ENCODE measurements at regions not wholly inside any gene's neighbourhood (a gene's known extent, or its start where the extent isn't known, plus 50 kb on each side); places are given as distances from the start of the nearest gene placed in this dataset.
"Not testable (repeated sequence)": the region's sequence is repeated elsewhere in the genome, so short reads cannot be mapped to it uniquely, and the experiment has no call there.

DNA sequence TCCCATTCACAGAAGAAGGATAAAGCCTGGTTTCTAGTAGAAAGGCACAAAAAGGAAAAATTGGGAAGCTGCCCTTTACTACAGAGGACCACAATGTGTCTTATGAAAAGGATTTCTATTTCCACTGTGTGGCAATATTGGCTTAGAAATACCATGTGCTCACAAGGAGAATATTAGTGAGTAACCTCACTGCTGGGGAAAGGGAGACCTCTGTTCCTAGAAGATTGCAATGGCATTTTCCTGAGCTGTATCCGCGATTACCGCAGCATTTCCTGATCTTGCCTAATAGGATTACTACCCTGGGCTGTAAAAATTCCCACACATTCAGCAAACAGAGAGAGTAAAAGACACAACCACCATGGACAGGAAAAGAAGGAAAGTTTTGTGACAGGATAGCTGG lies 308.8 kb upstream of the TECRL start:
- Histone ChIP-seq H3K9ac (ENCODE audit: low read length) (no peak overlapping the region), H3K36me3 (ENCODE audit: control insufficient read depth, low read depth, low read length) (no peaks in the 10 kb centered on the region), H3K4me3 (ENCODE audit: low read length) (no peak overlapping the region), H3K27ac (ENCODE audit: low read length) (no peak overlapping the region), H3K27me3 (ENCODE audit: control insufficient read depth, insufficient read depth, low read length) (no peaks in the 10 kb centered on the region), H3K9me3 (ENCODE audit: control insufficient read depth, low read depth, low read length) (peaks cover 3% of the 10 kb centered on the region), H3K4me1 (ENCODE audit: control insufficient read depth, low read depth, low read length) (no peaks in the 10 kb centered on the region)

DNA sequence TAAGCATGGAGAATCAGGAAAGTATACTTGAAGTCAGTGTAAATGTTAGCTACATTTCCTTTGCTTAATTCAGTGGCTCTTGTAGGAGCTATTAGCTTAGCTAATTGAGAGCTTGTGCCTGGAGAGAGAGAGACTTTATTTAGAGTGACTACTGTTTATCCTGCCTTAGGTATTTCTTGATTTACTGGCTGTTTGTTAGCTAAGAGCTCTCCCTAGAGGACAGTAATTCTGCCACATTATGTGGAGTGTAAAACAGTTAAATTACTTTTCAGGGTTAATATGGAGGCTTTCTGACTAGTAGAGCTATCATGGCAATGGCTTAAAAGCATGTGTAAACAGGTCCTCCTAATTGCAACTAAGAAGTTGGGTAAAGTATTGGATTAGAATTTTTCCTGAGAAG lies 306.5 kb upstream of the TECRL start:
- no peak overlapping the region for H3K9ac ChIP-seq (ENCODE audit: low read length)
- H3K36me3 ChIP-seq (ENCODE audit: control insufficient read depth, low read depth, low read length): no peaks in the 10 kb centered on the region
- no peak overlapping the region for H3K27ac ChIP-seq (ENCODE audit: low read length)
- peaks cover 4% of the 10 kb centered on the region for H3K4me1 ChIP-seq (ENCODE audit: control insufficient read depth, low read depth, low read length)
- peaks cover 3% of the 10 kb centered on the region for H3K9me3 ChIP-seq (ENCODE audit: control insufficient read depth, low read depth, low read length)
- H3K27me3 ChIP-seq (ENCODE audit: control insufficient read depth, insufficient read depth, low read length): no peaks in the 10 kb centered on the region
- H3K4me3 ChIP-seq (ENCODE audit: low read length): no peak overlapping the region

DNA sequence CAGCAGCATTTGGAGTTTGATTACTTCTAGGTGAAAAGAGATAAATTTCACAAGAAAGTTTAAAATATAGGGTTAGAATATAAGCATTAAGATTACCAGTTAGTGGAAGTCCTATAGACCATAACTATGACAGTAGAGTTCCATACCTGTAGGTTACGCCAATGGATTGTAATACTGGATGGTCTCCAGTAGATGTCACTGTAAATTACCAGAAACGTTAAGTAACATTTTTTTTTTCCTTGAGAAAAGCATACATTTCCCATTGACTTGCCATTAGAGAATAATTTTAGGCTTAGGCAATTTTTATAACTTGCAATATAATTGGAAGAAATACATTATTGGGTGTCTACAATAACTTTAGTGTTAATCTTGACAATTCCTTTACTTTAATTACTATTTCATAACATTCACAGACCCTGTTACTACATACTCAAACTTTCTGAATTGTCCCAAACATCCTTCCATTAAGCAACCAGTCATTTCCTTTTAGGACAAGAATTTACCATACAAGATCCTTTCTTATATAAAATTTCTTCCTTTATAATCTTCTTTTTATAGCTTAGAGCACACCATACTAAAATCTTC lies 304.1 kb upstream of the TECRL start:
- H3K27ac ChIP-seq (ENCODE audit: low read length): no peak overlapping the region
- H3K4me1 ChIP-seq (ENCODE audit: control insufficient read depth, low read depth, low read length): peaks cover 4% of the 10 kb centered on the region
- peaks cover 1% of the 10 kb centered on the region for H3K9me3 ChIP-seq (ENCODE audit: control insufficient read depth, low read depth, low read length)
- H3K4me3 ChIP-seq (ENCODE audit: low read length): no peak overlapping the region
- no peak overlapping the region for H3K9ac ChIP-seq (ENCODE audit: low read length)
- no peaks in the 10 kb centered on the region for H3K36me3 ChIP-seq (ENCODE audit: control insufficient read depth, low read depth, low read length)
- H3K27me3 ChIP-seq (ENCODE audit: control insufficient read depth, insufficient read depth, low read length): no peaks in the 10 kb centered on the region

- Histone ChIP-seq H3K4me1 (ENCODE audit: control insufficient read depth, low read depth, low read length) (peaks cover 4% of the 10 kb centered on the region), H3K4me3 (ENCODE audit: low read length) (no peak overlapping the region), H3K9ac (ENCODE audit: low read length) (no peak overlapping the region), H3K36me3 (ENCODE audit: control insufficient read depth, low read depth, low read length) (no peaks in the 10 kb centered on the region), H3K9me3 (ENCODE audit: control insufficient read depth, low read depth, low read length) (no peaks in the 10 kb centered on the region), H3K27me3 (ENCODE audit: control insufficient read depth, insufficient read depth, low read length) (no peaks in the 10 kb centered on the region), H3K27ac (ENCODE audit: low read length) (no peak overlapping the region)
Observed at GRCh38 chr4:64712590-64712989, 303.3 kb upstream of the TECRL start.

- Histone ChIP-seq H3K36me3 (ENCODE audit: control insufficient read depth, low read depth, low read length) (no peaks in the 10 kb centered on the region), H3K9me3 (ENCODE audit: control insufficient read depth, low read depth, low read length) (no peaks in the 10 kb centered on the region), H3K4me3 (ENCODE audit: low read length) (no peak overlapping the region), H3K4me1 (ENCODE audit: control insufficient read depth, low read depth, low read length) (no peaks in the 10 kb centered on the region), H3K27ac (ENCODE audit: low read length) (no peak overlapping the region), H3K9ac (ENCODE audit: low read length) (no peak overlapping the region), H3K27me3 (ENCODE audit: control insufficient read depth, insufficient read depth, low read length) (no peaks in the 10 kb centered on the region)
Observed at GRCh38 chr4:64705989-64706388, 296.7 kb upstream of the TECRL start.

- Histone ChIP-seq H3K27ac (ENCODE audit: low read length) (no peak overlapping the region), H3K27me3 (ENCODE audit: control insufficient read depth, insufficient read depth, low read length) (no peaks in the 10 kb centered on the region), H3K9ac (ENCODE audit: low read length) (no peak overlapping the region)
Observed at GRCh38 chr4:64698171-64698570, 288.9 kb upstream of the TECRL start.

GRCh38 chr4:64682946-64683345 lies 273.7 kb upstream of the TECRL start:
- no peaks in the 10 kb centered on the region for H3K36me3 ChIP-seq (ENCODE audit: control insufficient read depth, low read depth, low read length)
- no peak overlapping the region for H3K4me3 ChIP-seq (ENCODE audit: low read length)
- H3K9me3 ChIP-seq (ENCODE audit: control insufficient read depth, low read depth, low read length): peaks cover 6% of the 10 kb centered on the region
- H3K9ac ChIP-seq (ENCODE audit: low read length): no peak overlapping the region
- H3K4me1 ChIP-seq (ENCODE audit: control insufficient read depth, low read depth, low read length): no peaks in the 10 kb centered on the region
- no peak overlapping the region for H3K27ac ChIP-seq (ENCODE audit: low read length)
- no peaks in the 10 kb centered on the region for H3K27me3 ChIP-seq (ENCODE audit: control insufficient read depth, insufficient read depth, low read length)

More at GRCh38 chr4:64698171-64698570, 288.9 kb upstream of the TECRL start:
- H3K36me3 ChIP-seq (ENCODE audit: control insufficient read depth, low read depth, low read length): no peaks in the 10 kb centered on the region
- no peaks in the 10 kb centered on the region for H3K9me3 ChIP-seq (ENCODE audit: control insufficient read depth, low read depth, low read length)
- peaks cover 5% of the 10 kb centered on the region for H3K4me1 ChIP-seq (ENCODE audit: control insufficient read depth, low read depth, low read length)
- H3K4me3 ChIP-seq (ENCODE audit: low read length): no peak overlapping the region

GRCh38 chr4:64682481-64682880 lies 273.2 kb upstream of the TECRL start:
- no peak overlapping the region for H3K27ac ChIP-seq (ENCODE audit: low read length)
- peaks cover 6% of the 10 kb centered on the region for H3K9me3 ChIP-seq (ENCODE audit: control insufficient read depth, low read depth, low read length)
- no peak overlapping the region for H3K9ac ChIP-seq (ENCODE audit: low read length)
- no peaks in the 10 kb centered on the region for H3K27me3 ChIP-seq (ENCODE audit: control insufficient read depth, insufficient read depth, low read length)
- no peaks in the 10 kb centered on the region for H3K4me1 ChIP-seq (ENCODE audit: control insufficient read depth, low read depth, low read length)
- H3K4me3 ChIP-seq (ENCODE audit: low read length): no peak overlapping the region
- no peaks in the 10 kb centered on the region for H3K36me3 ChIP-seq (ENCODE audit: control insufficient read depth, low read depth, low read length)

DNA sequence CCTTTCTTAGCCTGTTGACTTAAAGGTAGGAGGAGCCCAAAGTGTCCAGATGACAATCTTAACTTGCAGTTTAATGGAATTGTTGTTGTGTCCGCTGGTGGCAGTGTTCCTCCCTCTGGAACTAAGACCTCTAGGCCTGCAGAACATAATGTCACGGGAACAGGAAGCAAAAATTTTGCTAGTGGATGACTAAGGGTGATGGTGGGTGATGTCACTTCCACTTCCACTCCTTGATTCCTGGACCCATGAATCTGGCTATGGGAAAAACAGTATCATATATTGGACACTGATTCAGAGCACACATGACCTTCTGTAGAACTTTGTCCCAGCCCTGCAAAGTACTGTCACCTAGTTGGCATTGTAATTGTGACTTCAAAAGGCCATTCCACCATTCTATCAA lies 263.9 kb upstream of the TECRL start:
- H3K4me3 ChIP-seq (ENCODE audit: low read length); H3K36me3 ChIP-seq (ENCODE audit: control insufficient read depth, low read depth, low read length); H3K27ac ChIP-seq (ENCODE audit: low read length); H3K27me3 ChIP-seq (ENCODE audit: control insufficient read depth, insufficient read depth, low read length); H3K4me1 ChIP-seq (ENCODE audit: control insufficient read depth, low read depth, low read length); H3K9ac ChIP-seq (ENCODE audit: low read length): not testable (repeated sequence)
- peaks cover 15% of the 10 kb centered on the region for H3K9me3 ChIP-seq (ENCODE audit: control insufficient read depth, low read depth, low read length)

- H3K27ac ChIP-seq (ENCODE audit: low read length): no peak overlapping the region
- no peaks in the 10 kb centered on the region for H3K27me3 ChIP-seq (ENCODE audit: control insufficient read depth, insufficient read depth, low read length)
- no peaks in the 10 kb centered on the region for H3K4me1 ChIP-seq (ENCODE audit: control insufficient read depth, low read depth, low read length)
Observed at GRCh38 chr4:64670647-64671046, 261.4 kb upstream of the TECRL start.

DNA sequence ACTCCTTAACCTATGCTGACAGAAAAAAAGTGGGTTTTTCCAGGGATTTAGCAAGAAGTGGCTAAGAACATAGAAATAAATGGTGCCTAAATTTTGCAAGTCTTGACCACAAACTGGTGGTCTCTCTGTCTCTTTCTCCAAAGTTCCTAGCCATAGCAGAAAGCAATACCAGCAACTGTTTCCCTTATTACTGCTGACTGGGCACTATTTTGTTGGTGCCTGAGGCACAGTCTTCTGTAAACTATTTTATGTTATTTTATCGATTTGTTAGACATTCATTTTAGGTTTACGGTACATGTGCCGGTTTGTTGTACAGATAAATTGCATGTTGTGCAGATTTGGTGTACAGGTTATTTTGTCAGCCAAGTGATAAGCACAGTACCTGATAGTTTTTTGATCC lies 234.6 kb upstream of the TECRL start:
- no peak overlapping the region for H3K4me3 ChIP-seq (ENCODE audit: low read length)
- no peaks in the 10 kb centered on the region for H3K36me3 ChIP-seq (ENCODE audit: control insufficient read depth, low read depth, low read length)
- H3K9me3 ChIP-seq (ENCODE audit: control insufficient read depth, low read depth, low read length): no peaks in the 10 kb centered on the region
- H3K9ac ChIP-seq (ENCODE audit: low read length): no peak overlapping the region
- H3K27me3 ChIP-seq (ENCODE audit: control insufficient read depth, insufficient read depth, low read length): no peaks in the 10 kb centered on the region
- H3K4me1 ChIP-seq (ENCODE audit: control insufficient read depth, low read depth, low read length): no peaks in the 10 kb centered on the region
- H3K27ac ChIP-seq (ENCODE audit: low read length): no peak overlapping the region

More at GRCh38 chr4:64670647-64671046, 261.4 kb upstream of the TECRL start:
- H3K4me3 ChIP-seq (ENCODE audit: low read length): no peak overlapping the region
- peaks cover 1% of the 10 kb centered on the region for H3K9me3 ChIP-seq (ENCODE audit: control insufficient read depth, low read depth, low read length)
- H3K36me3 ChIP-seq (ENCODE audit: control insufficient read depth, low read depth, low read length): no peaks in the 10 kb centered on the region
- H3K9ac ChIP-seq (ENCODE audit: low read length): no peak overlapping the region

GRCh38 chr4:64642936-64643335 lies 233.7 kb upstream of the TECRL start:
- H3K9me3 ChIP-seq (ENCODE audit: control insufficient read depth, low read depth, low read length): no peaks in the 10 kb centered on the region
- H3K4me3 ChIP-seq (ENCODE audit: low read length): no peak overlapping the region
- H3K9ac ChIP-seq (ENCODE audit: low read length): no peak overlapping the region
- no peaks in the 10 kb centered on the region for H3K27me3 ChIP-seq (ENCODE audit: control insufficient read depth, insufficient read depth, low read length)
- H3K27ac ChIP-seq (ENCODE audit: low read length): no peak overlapping the region
- no peaks in the 10 kb centered on the region for H3K4me1 ChIP-seq (ENCODE audit: control insufficient read depth, low read depth, low read length)
- no peaks in the 10 kb centered on the region for H3K36me3 ChIP-seq (ENCODE audit: control insufficient read depth, low read depth, low read length)

Data from iPS-18a (cell line).